GM12873 (cell line): ENCODE measurements at regions not wholly inside any gene's neighbourhood (a gene's known extent, or its start where the extent isn't known, plus 50 kb on each side); places are given as distances from the start of the nearest gene placed in this dataset.

Experiments used
- CTCF ChIP-seq: IDR thresholded peaks from 2 replicates; pipeline ENCODE4 v1.5.1; 2012; ENCODE audit warnings: low read depth, mild to moderate bottlenecking, moderate library complexity, low read length, control low read depth; ENCODE audit not compliant: insufficient read depth; ENCODE audit errors: missing control alignments

- no peak for TF ChIP-seq CTCF
Measured at GRCh38 chr20:24405810-24406209, 63.6 kb upstream of the SYNDIG1 start.

- TF ChIP-seq CTCF, result no peak
Measured at GRCh38 chr20:24403406-24403805, 66.0 kb upstream of the SYNDIG1 start.

GRCh38 chr20:24402188-24402587 is 67.2 kb upstream of the SYNDIG1 start:
- no peak for TF ChIP-seq CTCF

- no peak for TF ChIP-seq CTCF
Measured at GRCh38 chr20:24395151-24395550, 74.3 kb upstream of the SYNDIG1 start.

GRCh38 chr20:24393903-24394302 is 75.5 kb upstream of the SYNDIG1 start:
- no peak for TF ChIP-seq CTCF

- TF ChIP-seq CTCF, result no peak
Measured at GRCh38 chr20:24392612-24393011, 76.8 kb upstream of the SYNDIG1 start.

- no peak for TF ChIP-seq CTCF
Measured at GRCh38 chr20:24389686-24390085, 79.7 kb upstream of the SYNDIG1 start.
